GM19463 (cell line): ENCODE measurements at regions not wholly inside any gene's neighbourhood (a gene's known extent, or its start where the extent isn't known, plus 50 kb on each side); places are given as distances from the start of the nearest gene placed in this dataset.

ENCODE experiments used
- ATAC-seq: cut with Tn5 transposase; IDR thresholded peaks from one replicate; pipeline ENCODE4 v1.9.1; 2021; ENCODE audit warnings: mild to moderate bottlenecking, moderate library complexity; ENCODE audit not compliant: unreplicated experiment

DNA sequence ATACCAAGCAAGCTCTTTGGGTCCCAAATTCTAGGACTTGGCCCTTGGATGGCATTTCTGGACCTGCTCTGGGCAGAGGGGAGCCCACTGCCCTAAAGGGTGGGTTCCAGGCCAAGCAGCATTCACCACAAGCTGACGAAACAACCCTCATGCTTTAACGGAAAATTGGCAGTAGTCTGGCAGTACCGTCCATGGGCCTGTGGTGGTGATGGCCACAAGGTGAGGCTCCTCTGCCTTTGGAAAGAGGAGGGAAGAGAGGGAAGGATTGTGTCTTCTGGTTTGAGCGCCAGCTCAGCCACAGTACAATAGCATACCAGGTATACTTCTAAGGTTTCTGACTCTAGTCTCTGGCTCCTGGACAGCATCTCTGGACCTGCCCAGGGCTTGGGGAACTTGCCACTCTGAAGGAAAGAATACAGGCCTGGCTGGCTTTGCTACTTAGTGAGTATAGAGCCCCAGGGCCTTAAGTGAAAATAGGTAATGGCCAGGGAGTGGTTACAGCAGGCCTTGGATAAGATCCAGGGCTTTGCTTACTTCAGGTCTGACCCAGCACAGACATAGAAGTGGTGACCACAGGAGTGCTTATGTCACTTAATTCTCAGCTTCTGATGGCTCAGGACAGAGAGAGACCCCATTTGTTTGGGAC, 595.5 kb downstream of the LMO7 start:
- no peak for ATAC-seq

DNA sequence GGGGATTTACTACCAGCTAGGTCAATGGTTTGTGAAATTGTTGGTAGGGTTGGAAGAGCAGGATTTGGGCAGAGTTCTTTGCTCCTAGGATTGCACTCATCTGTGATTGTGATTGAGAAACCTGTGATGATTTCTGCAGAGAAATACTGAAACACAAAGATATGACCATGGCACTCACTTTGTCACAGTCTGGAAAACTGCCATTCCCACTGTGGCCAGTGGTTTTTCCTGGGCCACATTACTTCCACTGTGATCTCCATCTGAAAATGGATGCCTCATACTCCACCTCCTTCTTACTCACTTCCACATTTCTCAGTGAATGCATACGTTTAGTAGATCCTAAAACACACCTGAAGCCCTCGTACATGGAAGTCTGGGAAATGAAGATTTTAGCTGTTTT, 593.2 kb downstream of the LMO7 start:
- ATAC-seq = no peak

DNA sequence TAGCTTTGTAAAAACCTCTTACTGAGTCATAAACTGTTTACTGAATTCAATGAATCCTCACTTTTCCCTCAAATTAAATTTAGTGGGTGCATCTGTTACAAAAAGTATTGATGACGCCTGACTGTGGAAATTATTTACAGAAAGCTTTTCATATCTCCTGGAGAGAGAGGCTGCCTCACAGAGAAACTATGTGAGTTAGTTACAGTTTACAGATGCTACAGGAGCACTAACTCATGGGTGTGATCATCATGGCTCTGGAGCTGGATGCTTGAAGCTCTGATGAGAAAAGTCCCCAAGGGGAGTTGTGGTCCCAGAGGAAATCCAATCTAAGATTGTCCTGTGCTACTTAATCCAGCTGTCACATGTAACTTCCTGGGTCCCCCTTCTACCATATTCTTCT, 590.8 kb downstream of the LMO7 start:
- ATAC-seq = no peak

DNA sequence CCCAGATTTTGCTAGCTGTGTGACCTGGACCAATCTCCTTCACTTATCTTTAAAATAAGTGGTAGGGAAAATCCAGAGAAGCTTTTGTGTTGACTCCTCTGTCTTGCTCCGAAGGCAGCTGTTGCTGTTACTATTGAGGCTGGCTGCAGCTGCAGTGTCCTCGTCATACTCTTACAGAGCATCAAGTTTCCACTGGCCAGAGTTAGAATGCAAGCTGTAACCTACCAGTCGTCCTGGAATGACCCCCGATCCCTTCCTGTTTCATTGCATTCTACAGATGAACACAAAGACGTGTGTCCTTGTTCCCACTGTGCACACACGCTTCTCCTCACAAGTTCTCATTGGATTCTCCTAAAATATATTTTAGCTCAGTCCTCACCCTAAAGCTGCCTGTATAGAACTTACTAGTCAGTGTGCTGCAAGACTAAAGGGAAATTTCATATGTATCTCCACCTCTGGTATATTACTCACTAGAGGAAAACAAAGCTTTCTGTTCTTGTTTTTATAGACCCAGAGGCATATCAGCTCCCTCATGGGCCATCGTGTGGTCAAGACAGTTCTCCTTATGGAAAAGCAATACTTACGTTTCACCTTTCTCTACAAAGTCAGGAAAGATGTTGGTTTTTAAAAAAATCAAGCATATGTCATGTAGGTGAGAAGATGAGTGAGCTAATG, 589.8 kb downstream of the LMO7 start:
- ATAC-seq = no peak

DNA sequence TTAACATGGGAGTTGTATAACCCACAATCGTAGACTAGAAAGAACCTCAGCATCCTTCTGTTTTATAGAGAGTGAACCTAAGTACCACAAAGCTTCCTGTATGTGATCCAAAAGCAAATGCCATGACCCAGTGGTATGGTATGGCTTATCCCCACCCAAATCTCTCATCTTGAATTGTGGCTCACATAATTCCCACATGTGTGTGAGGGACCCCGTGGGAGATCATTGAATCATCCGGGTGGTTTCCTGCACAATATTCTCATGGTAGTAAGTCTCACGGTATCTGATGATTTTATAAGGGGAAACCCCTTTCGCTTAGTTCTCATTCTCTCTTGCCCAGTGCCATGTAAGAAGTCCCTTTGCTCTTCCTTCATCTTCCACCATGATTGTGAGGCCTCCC, 587.9 kb downstream of the LMO7 start:
- no peak for ATAC-seq

DNA sequence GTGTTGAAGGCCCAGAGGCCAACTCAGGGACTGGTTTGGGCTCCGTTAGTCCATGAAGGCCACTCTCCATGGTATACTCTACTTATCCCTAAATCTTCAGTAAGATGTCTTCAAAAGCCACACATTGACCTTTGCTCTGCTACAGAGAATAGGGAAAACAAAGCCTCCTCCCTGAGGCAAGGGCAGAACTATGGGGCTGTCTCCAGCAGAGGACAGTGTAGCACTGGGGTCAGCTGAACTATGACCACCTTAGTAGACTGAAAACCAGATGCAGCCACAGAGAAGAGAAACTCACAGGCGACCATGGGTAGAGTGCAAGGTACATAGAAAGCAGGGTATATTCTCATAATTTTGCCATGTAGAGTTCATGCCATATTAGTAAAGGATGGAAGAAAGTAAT, 587.4 kb downstream of the LMO7 start:
- no peak for ATAC-seq

DNA sequence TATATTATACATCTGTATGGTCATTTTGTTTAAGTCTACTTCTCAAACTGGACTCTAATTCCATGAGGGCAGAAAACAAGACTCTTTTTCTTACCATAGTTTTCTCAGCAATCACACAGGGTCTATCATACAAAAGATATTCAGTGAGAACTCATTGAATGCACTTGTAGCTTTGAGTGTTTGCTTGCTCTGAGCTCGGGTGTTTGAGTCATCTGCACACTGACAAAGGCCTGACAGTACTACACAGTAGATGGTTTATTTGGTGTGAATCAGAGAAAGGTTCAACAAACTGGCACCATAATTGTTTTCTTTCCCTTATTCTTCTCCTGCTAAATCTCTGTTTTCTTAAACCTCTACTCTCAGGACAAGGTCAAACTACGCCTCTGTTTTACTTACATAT, 586.4 kb downstream of the LMO7 start:
- no peak for ATAC-seq

DNA sequence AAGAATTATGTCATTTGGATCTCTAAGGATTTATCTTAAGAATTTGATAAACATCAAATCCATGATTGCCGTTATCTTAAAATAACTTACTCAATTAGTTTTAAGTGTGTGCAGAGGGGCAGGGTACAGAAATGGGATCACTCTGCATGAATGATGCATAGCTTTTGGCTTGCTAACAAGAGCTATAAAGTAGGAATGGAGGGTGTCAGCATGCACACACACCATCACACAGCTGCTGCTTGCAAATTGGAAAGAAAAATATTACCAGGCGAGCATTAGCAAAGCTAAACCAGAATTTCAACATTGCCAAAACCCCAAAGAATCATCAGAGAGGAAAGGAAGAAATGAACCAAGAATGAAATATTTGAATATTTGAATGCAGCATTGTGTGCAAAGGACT, 580.6 kb downstream of the LMO7 start:
- ATAC-seq = no peak

DNA sequence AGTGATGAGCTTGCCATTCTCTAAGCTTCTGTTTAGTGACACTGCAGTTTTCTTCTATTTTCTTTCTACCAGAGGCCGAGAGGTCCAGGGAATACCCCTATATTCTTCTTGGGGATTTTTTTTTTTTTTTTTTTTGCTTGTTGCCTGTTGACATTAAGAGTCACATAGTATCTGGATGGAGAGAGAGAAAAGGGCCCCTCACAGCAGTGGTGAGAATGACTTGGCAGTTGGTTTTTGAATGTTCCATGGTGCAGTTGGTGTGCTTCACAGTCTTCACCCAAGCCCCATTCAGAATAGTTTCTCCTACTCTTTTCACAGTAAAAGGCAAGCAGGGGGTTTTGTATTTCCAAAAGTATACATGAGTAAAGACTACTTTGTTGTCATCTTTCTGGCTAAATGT, 577.9 kb downstream of the LMO7 start:
- no peak for ATAC-seq

DNA sequence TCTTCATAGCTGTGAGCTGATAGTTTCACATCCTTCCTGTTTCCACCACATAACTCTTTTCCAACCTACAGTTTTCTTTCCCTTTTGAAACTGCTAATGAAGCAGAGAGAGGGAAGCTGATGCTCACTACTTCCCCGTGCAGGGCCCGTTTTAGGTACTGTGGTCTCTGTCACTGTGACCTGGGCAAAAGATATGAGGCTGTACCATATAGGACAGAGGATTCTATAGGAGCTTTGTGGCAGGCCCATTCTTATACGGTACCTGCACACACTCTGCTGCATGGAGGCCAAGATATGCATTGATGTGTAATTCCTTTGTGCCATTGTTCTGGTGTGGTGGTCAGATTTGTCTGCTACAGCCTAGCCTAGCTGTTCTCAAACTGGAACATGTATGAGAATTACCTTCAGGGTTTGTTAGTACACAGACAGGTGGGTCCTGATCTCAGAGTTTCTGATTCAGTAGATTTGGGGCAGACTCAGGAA, 577.3 kb downstream of the LMO7 start:
- peak; percentile 58 for ATAC-seq

DNA sequence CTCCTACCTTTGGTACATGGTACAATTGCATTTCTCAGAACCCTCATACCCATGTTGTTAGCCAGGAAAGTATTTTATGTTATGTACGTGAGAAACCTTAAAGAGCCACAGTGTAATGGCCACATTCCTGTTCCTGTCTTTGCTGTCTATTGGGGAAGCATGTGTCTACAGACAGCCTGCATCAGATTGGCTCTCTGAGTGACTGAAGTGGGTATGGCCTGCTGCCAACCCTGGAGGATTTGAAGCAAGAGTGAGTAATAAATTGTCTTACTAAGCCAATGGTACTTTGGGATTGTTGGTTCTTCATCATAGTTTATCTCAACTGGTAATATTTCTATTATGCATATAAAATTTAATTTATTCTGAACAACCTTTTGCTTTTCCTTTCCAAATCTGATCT, 574.1 kb downstream of the LMO7 start:
- ATAC-seq = no peak

DNA sequence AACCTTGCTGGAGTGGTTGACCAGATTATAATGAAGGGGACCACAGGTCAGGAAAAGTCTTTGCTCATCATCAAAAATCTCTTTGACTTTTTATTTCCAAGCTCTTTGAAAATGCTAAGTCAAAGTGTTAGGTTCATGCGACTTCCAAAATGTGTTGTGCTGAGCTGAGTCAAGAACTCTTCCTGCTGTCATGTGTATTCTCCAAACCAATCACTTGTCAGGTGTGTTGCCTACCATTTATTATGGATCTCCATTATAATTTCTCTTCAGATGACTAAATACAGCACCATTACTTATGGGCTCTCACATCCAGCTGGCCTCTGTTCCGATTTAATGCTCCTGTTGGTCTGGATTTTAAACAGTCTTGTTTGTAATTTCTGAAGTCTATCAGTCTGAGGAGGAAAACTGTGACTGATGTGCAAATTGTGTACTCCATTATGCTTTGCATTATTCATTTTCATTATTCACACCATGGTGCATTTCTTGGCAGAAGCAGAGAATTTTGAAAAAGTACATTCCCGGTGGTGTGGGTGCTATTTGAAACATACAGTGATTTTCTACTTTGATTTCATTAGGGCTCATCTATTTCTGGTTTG, 562.5 kb downstream of the LMO7 start:
- ATAC-seq = no peak

DNA sequence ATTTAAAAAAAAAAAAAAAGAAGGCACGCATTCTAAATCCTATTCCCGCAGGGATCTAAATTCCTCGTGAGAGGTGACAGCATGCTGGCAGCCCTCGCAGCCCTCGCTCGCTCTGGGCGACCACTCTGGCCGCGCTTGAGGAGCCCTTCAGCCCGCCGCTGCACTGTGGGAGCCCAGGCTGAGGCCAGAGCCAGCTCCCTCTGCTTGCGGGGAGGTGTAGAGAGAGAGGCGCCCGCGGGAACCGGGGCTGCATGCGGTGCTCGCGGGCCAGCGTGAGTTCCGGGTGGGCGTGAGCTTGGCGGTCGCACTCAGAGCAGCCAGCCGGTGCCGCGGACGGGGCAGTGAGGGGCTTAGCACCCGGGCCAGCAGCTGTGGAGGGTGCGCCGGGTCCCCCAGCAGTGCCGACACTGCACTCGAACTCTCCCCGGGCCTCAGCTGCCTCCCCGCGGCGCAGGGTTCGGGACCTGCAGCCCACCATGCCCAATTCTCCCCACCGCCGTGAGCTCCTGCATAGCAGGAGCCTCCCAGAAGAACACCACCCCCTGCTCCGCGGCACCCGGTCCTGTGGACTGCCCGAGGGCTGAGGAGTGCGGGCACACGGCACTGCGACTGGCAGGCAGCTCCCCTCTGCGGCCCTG, 553.9 kb downstream of the LMO7 start:
- no peak for ATAC-seq

DNA sequence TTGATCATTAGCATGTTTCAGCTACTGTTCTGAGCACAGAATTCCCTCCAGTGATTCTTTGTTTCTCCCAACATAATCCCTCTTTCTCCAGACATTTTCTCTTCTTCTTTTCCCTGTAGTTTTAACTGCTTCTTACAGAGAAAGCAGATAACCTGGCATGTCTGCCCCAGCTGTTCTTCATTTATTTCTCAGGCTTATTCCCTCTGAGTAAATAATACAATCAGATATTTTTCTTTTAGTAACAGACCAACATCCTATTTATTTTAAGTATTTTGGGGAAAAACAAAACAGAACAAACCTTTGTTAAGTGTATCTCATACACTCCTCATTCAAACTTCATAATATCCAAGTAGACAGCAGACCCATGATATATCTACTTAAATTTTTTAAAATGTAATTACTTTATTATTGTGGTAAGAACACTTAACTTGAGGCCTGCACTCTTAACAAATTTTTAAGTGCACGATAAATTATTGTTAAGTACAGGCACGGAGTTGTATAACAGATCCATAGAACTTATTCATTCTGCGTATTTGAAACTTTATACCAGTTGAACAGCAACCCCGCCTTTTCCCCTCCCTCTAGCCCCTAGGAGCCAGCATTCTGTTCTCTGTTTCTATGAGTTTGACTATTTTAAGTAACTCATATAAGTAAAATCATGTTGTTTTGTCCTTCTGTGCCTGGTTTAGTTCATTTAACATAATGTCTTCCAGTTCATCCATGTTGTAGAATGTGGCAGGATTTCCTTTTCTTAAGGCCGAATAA, 540.0 kb downstream of the LMO7 start:
- ATAC-seq = no peak

DNA sequence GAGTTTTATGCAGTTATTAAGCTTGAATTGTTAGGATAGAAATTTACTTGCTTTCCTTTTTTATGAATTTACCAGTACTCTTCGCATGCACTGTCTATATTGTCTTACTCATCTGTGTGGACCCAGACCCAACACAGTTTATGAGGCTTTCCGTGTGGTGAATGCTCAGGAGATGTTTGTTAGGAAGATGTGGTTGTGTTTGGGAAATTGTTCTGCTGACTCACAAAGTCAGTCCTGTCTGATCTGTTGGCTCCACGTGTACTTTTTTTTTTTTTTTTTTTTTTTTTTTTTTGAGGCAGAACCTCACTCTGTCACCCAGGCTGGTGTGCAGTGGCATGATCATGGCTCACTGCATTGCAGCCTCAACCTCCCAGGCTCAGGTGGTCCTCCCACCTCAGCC, 532.5 kb downstream of the LMO7 start:
- no peak for ATAC-seq

DNA sequence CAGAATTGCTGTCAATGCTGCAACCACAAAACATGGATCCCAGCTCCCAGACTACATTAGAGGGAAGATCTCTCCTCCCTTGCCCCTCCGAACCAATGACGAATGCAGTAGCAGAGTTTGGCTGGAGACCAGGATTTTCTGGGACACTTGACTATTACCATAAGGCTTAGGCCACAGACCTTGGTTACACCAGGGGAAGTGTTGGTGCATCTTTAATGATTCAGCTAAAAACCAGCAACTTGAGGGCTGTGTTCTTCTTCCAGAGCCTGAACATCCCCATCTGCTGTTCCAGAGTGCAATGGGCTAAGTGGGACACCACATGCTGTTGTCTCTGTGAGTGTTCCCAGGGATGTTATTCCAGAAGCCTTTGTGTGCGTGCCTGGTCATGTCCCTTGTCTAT, 528.2 kb downstream of the LMO7 start:
- no peak for ATAC-seq

DNA sequence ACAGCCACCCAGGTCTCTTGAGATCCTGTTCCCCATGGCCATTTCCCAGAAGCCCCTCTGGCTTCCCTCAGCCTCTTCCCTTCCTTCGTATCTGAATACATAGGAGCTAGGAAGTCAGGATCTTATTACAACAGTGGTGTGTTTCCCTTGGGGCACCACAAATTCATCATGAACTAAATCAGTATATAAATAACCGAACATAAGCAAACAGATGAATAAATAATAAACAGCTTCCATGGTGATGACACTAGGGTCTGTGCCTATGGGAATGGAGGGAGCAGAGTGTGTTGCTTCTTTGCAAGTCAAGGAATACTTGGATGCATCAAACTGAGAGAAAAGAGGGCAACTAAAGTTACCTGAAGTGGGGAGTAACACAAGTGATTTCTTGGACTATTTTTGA, 527.6 kb downstream of the LMO7 start:
- ATAC-seq = no peak

DNA sequence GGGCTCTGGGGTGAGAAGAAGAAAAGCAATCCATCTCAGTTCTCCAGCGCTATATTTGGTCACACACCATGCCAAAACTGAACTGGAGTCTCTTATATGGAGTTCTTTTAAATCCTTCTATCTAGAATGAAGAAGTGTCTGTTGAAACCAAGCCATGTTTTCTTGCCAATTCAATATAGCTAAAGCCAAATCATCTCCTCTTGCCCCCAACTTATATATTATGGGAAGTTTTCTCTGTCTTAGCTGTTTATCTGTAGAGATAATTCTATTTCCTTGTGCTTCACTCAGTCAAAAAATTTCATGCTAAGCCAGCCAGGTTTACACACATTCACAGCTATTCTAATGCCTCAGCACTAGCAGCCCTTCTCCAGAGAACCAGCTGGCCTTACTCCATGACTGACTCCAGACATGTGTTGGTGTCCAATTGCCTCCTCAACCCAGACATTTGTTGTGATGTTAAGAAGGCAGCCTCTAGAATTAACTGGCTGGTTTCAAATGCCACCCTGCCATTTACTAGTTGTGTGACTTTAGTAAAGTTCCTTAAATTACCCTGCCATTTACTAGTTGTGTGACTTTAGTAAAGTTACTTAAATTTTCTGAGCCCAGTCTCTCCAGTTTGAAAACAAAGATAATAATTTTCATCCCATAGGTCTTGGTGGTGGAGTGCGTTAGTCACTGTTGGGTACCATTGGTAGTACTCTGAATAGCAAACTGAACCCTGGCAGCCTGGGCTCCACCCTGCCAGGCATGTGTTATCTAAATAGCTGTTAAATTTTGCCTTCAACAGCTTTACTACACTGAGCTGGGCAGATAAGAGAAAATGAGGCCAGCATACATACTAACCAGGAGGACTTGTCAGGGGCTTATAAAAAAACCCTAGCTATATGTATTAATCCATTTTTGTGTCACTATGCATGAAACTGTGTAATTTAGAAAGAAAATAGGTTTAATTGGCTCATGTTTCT, 525.1 kb downstream of the LMO7 start:
- ATAC-seq = no peak

DNA sequence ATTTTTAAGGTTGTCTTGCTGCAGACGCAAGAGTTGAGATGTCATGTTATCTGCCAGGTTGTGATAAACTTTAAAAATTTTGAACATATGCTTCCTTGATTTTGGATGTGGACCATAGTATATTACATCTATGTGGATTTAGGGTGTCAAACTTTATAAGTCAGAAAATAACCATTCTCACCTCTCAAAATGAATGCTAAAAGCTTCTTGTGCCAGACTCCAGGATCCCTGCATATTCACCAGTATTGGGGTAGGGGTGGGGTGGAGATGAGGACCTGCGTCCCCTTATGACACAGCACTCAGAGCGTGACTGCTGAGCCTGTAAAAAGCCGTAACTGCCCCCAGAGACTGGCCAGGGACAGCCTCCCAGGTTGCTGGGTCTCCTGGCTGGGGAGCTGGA, 524.4 kb downstream of the LMO7 start:
- ATAC-seq = no peak

DNA sequence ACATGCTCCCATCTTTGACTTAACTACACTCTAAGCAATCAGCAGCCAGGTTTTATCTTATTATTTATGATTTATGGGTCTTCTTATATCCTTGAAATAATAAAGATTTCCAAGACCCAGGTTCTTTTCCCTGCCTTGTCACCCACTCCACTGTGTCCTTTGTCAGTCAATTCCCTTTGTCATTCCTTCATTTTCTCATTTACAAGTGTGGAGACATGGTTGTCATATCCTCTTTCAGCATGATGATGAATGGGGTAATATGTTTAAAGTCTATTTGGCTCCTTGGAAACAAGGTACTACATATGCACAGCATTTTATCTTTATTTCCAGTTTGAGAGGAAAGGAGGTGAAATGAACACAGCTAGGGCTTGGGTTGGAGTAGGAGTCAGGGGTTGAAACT, 521.8 kb downstream of the LMO7 start:
- no peak for ATAC-seq
